ENCODE measurements at regions not wholly inside any gene's neighbourhood (a gene's known extent, or its start where the extent isn't known, plus 50 kb on each side); places are given as distances from the start of the nearest gene placed in this dataset.

- TF ChIP-seq CTCF (IDR thresholded peaks at IDR 0.05 in 4 of 5, conservative IDR thresholded peaks at IDR 0.05 in 1 of 5) (no peak), POLR2A (IDR thresholded peaks at IDR 0.05) (no peak)
Measured at GRCh38 chr2:114128263-114128662, 238.4 kb downstream of the ACTR3 start.

Measured in gastrocnemius medialis (tissue), 4 donors.